NCI-H1048 (cell line): ENCODE measurements at regions not wholly inside any gene's neighbourhood (a gene's known extent, or its start where the extent isn't known, plus 50 kb on each side); places are given as distances from the start of the nearest gene placed in this dataset.
A peak's percentile ranks its signal among the peaks of the same experiment; 100 is the strongest.
"Not testable (repeated sequence)": the region's sequence is repeated elsewhere in the genome, so short reads cannot be mapped to it uniquely, and the experiment has no call there.

Experiments
- DNase-seq: peaks from one replicate; lab custom pipeline; 2025; lab: John Stamatoyannopoulos, UW

GRCh38 chr3:103977417-103977816 is 1389.3 kb upstream of the ALCAM start:
- DNase-seq = no peak

GRCh38 chr3:103991461-103992115 is 1375.1 kb upstream of the ALCAM start:
- no peak for DNase-seq

GRCh38 chr3:103992469-103992868 is 1374.2 kb upstream of the ALCAM start:
- DNase-seq = no peak

DNA sequence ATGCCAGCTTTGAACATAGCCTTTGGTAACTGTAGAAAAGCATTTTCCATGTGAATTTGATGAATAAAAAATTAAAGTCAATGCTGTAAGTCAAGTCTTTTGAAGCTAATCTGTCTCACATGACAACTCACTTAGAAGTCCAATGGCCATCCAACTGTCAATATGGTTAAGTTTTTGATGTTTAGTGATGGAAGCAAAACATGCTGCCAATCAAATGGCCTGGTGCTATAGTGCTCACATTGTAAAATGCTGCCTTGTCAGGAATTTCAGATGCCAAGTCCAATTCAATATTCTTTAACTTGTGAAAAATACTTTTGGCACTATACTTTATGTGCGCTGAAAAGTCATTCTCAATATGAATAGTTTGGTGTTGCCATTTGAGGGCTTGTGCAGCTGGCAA is 1361.8 kb upstream of the ALCAM start:
- DNase-seq = no peak

DNA sequence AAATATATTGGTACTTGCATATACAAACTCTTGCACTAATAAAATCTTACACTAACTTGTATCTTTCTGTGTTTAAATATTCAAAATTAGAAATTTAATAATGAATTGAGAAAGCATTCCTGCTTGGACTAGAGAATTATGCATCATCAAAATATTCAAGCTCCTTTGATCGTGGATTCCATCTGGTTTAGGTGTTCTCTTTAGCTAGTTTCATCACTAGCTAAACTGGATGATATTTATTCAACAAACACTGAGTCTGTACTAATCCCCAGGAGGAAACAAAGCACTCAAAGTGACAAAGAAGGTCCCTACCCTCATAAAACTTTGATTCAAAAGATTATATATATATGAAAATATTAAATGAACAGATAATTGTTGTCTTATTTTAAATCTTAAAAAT is 1360.9 kb upstream of the ALCAM start:
- DNase-seq = no peak

GRCh38 chr3:104018541-104018940 is 1348.2 kb upstream of the ALCAM start:
- DNase-seq = no peak

- DNase-seq = no peak
Observed at GRCh38 chr3:104031598-104031997, 1335.1 kb upstream of the ALCAM start.

DNA sequence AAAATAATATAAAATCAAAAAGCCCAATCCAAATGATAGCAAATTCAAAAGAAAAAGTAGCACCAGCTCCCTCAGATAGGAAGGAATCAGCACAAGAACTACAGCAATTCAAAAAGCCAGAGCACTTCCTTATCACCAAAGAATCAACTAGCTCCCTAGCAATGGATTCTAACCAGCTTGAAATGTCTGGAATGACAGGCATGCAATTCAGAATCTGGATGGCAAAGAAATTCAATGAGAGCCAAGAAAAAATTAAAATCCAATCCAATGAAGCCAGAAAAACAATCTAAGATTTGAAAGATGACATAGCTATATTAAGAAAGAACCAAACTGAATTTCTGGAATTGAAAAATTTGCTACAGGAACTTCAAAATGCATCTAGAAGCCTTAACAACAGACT is 1334.4 kb upstream of the ALCAM start:
- no peak for DNase-seq

- DNase-seq = no peak
Observed at GRCh38 chr3:104040896-104041295, 1325.8 kb upstream of the ALCAM start.

DNA sequence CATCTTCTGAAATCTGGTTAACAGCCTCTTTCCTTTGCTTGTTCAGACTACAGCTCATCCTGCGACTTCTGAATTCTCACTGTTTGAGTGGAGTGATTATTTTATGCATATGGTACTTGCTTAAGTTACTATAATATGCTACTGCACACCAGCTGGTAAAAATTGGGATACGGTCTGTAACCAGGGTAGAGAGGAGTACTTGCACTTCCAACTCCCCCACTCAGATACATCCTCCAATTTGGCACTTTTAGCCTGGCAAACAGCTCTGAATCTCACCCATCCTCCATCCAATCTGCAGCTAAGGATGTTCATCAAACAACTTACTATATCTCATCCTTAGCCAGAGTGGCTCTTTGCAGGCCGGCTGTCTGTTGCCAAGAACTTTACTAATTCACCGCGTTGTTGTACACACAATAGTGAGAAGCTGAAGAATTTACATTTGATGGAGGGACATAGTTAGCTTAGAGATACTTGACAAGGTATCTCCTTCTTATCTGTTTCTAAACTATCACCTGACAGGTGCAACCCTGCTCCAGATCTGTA is 1323.6 kb upstream of the ALCAM start:
- not testable (repeated sequence) for DNase-seq

DNA sequence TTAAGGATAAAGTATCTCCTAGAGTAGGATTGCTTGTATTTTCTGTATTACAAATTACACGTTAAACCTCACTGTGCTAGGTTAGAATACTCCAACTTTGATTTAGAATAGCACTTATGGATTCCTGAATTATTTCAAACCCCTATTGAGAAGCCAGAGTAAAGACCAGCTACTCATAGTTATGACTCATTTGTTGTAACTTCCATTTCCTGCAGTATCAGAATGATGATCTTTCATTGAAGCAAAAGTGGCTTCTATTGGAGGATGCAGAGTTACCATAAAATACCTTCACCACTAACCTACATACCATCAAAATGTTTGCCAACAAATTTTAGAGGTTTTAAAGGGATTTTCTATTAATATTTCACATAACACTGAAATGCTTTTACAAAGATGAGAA is 1322.7 kb upstream of the ALCAM start:
- DNase-seq = no peak

DNA sequence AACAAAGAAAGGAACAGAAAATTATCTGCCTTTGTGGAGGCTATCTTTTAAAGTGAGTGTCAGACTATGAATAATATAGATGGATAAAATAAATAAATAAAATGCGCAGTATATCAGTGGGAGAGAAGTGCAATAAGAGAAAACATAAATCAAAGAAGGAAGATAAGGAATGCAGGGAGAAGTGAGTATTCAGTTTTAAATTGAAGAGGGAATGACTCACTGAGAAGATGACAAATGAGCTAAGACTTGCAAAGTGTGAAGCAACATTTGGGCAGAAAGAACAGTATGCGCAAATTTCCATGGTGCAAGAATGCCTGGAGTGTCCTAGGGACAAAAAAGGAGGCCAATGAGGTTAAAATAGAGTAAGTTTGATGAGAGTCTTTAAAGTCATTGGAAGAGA is 1300.1 kb upstream of the ALCAM start:
- no peak for DNase-seq

- no peak for DNase-seq
Observed at GRCh38 chr3:104069114-104069513, 1297.6 kb upstream of the ALCAM start.

- DNase-seq = no peak
Observed at GRCh38 chr3:104070906-104071305, 1295.8 kb upstream of the ALCAM start.

DNA sequence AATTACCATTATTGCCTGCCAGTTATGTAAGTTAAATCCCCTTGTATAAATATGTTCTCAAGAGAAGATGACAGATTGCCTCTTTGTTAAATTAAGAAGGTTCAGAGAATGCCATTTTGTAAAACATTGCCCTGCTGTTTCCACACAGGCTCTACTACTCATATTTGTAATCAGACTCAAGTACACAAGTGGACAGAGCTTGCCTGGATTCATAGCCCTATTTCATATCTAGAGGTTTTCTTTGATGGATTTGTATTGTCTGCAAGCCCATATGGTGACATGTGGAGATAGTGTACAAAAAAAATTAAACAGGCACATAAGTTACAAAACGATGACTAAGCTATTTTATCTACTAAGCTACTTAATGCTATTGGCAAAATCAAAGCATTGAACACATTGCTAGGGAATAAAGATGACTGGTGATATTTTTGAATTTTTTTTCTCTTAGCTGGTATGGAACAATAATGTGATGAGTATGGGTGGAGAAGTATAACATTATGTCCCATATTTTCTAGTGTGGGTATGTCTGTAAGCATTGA is 1286.6 kb upstream of the ALCAM start:
- no peak for DNase-seq

DNA sequence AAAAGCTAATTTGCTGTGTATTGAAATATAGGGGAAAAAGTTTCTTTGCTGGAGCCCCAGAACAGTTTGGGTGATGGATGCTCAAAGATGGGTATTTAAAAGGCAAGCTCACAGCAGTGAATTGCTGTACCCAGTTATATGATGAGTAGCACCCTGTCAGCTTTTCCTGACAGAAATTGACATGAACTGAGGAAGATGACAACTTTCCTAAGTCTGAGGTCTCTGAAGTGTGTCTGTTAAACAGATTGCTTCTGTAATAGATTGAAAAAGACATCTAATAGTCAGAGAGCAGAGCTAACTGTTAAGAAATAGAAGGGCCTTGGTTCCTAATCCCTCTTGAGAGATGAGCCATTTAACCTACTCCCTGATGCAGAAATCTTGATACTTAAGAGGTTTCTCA is 1278.0 kb upstream of the ALCAM start:
- no peak for DNase-seq

DNA sequence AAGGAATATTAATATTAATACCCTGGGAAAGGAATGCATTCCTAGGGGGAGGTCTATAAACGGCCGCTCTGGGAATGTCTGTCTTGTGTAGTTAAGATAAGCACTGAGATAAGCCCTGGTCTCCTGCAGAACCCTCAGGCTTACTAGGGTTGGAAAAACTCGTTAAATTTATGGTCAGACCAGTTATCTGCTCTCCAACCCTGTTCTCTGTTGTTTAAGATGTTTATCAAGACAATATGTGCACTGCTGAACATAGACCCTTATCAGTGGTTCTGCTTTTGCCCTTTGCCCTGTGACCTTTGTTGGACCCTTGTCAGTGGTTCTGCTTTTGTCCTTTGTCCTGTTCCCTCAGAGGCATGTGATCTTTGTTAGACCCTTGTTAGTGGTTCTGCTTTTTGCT is 1276.7 kb upstream of the ALCAM start:
- not testable (repeated sequence) for DNase-seq

DNA sequence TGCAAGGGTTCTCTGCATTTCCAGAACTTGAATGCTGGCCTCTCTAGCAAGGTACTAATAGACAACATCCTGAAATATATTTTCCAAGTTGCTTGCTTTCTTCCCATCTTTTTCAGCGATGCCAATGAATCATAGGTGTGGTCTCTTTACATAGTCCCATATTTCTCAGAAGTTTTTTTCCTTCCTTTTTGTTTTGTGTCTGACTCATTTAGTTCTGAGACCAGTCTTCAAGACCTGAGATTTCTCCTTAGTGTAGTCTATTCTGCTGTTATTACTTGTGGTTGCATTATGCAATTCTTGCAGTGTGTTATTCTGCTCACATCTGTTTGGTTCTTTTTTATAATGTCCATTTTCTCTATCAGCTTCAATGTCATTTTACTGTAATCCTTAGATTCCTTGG is 1265.0 kb upstream of the ALCAM start:
- DNase-seq = no peak

- peak; percentile 9 for DNase-seq
Observed at GRCh38 chr3:104102386-104102785, 1264.3 kb upstream of the ALCAM start.

- no peak for DNase-seq
Observed at GRCh38 chr3:104106276-104106675, 1260.4 kb upstream of the ALCAM start.

GRCh38 chr3:104108522-104108921 is 1258.2 kb upstream of the ALCAM start:
- DNase-seq = no peak

GRCh38 chr3:104126463-104126862 is 1240.2 kb upstream of the ALCAM start:
- DNase-seq = no peak

DNA sequence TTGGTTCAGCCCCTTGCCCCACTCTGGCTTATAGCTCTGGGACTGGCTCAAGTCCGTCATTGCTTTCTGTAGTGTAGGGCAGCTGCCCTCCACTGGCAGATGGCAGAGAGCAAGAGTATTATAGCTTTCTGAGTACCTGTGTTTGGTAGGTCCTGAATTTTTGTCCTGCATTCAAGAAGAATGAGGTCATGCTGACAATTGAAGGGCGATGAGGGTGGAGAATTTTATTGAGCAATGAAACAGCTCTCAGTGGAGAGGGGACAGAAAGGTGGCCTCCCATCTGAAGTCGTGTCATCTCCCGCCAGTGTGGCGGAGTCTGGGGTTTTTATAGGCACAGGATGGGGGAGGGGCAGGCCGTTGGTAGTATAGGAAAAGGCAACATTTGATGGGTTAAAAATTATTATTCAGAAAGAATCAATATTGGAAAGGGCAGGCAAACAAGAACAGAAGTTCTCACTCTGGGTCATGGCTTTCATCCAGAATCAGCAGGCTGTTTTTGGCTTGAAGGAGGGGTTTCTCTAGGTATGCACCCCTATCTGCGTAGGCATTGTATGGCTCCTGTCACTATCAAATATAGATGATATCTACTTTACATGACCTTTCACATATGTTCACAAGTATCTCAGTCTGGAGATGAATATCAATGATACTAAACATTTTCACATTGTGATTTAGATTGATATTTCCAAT is 1239.7 kb upstream of the ALCAM start:
- no peak for DNase-seq
